Thyroid gland (tissue), 4 donors: ENCODE measurements at regions not wholly inside any gene's neighbourhood (a gene's known extent, or its start where the extent isn't known, plus 50 kb on each side); places are given as distances from the start of the nearest gene placed in this dataset.

Experiments used
- DNase-seq, 2 donors: peaks; one replicate each; pipeline ENCODE4 v3.0.0-alpha.2; 2019
- H3K27ac ChIP-seq, 3 donors: fragments of 200-600 bp; sonication (generic); 1 replicate in 2 of 3; 2 replicates in 1 of 3; pipeline ENCODE4 v1.5.1; 2016 to 2019; ENCODE audit warnings: mild to moderate bottlenecking in 1 of 3, moderate library complexity in 1 of 3
- H3K27me3 ChIP-seq: fragments of 200-600 bp; sonication (generic); one replicate; pipeline ENCODE4 v1.5.1; 2019
- H3K36me3 ChIP-seq, 2 donors: fragments of 200-600 bp; sonication (generic); one replicate each; pipeline ENCODE4 v1.5.1; 2016 to 2019
- H3K4me1 ChIP-seq, 2 donors: fragments of 200-600 bp; sonication (generic); one replicate each; pipeline ENCODE4 v1.5.1; 2017 to 2019
- H3K4me3 ChIP-seq, 3 donors: fragments of 200-600 bp; sonication (generic); replicated peaks in 1 of 3; 1 replicate in 2 of 3; 2 replicates in 1 of 3; pipeline ENCODE4 v1.5.1; 2016; ENCODE audit warnings: mild to moderate bottlenecking in 1 of 3
- H3K9me3 ChIP-seq: fragments of 200-600 bp; sonication (generic); one replicate; pipeline ENCODE4 v1.5.1; 2017
- POLR2A ChIP-seq, 2 donors: fragments of 450-650 bp; IDR thresholded peaks; one replicate each; pipeline ENCODE4 v1.6.1; 2017; ENCODE audit warnings: antibody characterized with exemption in 2 of 2, mild to moderate bottlenecking in 2 of 2, moderate library complexity in 1 of 2
- WGBS, 2 donors: methylation state at CpG; one replicate each; pipeline ENCODE4 v1.1.5; 2017; 5-methylcytosine and 5-hydroxymethylcytosine counted together
- intact Hi-C: fragments of 100-400 bp; cut with DNase I; formaldehyde crosslinking; loops from one replicate; pipeline ENCODE4 v1.15.1; 2023
- TF ChIP-seq, protein P1 (sequence below), 6 experiments: fragments of 200-600 bp in 3 of 6; fragments of 450-650 bp in 3 of 6; sonication (generic) in 3 of 6; IDR thresholded peaks; one replicate each; pipeline ENCODE4 v1.5.1; 2016 to 2019; ENCODE audit warnings: antibody characterized with exemption in 6 of 6, mild to moderate bottlenecking in 2 of 6, inconsistent platforms in 1 of 6, moderate library complexity in 1 of 6

DNA sequence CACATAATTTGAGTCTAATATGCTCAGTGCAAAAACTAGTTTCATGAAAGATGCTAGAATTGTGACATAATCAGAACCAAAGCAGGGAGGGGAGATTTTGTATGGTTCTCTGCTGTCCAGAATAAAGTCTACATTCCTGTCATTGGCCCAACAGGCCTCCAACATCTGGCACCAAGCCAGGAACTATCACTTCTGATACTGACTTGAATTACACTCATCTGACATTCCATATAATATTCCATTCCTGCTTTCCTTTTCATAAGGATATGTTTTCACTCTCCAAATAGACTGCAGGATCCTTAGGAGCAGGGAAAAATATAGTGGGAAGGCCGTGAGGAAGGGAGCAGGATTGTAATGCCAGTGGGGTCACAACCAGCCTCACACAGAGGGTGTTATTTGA lies 84.6 kb upstream of the BTN3A2 start:
- peak in 1 of 2 donors; percentile 8 for DNase-seq
- intact Hi-C loops: no loop called here
- TF ChIP-seq, protein P1, sequence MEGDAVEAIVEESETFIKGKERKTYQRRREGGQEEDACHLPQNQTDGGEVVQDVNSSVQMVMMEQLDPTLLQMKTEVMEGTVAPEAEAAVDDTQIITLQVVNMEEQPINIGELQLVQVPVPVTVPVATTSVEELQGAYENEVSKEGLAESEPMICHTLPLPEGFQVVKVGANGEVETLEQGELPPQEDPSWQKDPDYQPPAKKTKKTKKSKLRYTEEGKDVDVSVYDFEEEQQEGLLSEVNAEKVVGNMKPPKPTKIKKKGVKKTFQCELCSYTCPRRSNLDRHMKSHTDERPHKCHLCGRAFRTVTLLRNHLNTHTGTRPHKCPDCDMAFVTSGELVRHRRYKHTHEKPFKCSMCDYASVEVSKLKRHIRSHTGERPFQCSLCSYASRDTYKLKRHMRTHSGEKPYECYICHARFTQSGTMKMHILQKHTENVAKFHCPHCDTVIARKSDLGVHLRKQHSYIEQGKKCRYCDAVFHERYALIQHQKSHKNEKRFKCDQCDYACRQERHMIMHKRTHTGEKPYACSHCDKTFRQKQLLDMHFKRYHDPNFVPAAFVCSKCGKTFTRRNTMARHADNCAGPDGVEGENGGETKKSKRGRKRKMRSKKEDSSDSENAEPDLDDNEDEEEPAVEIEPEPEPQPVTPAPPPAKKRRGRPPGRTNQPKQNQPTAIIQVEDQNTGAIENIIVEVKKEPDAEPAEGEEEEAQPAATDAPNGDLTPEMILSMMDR (IDR thresholded peaks at IDR 0.05): no peak
- no peak for TF ChIP-seq POLR2A (IDR thresholded peaks at IDR 0.05)
- Histone ChIP-seq H3K4me3 (no peak overlapping the region), H3K27ac (no peak overlapping the region), H3K9me3 (no peaks in the 10 kb centered on the region), H3K27me3 (no peaks in the 10 kb centered on the region), H3K36me3 (no peaks in the 10 kb centered on the region), H3K4me1 (peaks cover 13 to 15% of the 10 kb centered on the region in 2 donors)
- 87 to 97% methylated on average over 1 of the region's 1 CpG for WGBS, 2 donors

DNA sequence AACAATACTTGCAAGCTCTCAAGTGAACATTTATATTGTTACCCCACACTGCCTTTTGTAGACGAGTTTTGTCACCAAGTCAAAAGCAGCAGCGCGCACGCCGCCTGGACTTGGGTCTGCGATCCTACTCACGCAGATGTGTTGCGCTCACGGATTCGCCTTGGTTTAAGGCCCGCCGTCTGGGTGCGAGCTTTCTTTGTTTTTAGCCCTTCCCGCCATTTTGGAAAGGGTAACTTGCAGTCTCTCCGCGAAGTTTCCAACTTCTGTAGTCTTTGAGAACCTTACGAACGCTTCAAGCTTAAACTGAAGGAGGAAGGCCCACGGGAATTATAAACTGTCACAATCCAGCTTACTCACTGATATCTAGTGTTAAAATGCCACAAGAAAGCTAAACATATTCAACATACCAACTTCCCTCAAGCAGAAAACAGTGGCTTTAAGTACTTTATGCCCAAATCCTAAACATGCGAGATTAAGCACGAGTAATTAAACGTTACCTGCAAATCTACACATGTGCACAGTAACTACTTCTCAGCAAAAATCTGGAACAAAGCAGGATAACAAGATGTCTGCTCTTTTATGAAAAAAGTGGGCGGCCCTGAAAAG lies 80.4 kb upstream of the BTN3A2 start:
- Histone ChIP-seq H3K4me1 (peaks cover 13 to 15% of the 10 kb centered on the region in 2 donors), H3K27ac (peak overlapping the region; percentile 86 to 96 (median 95)), H3K9me3 (no peaks in the 10 kb centered on the region), H3K4me3 (peak overlapping the region; percentile 17 to 78 (median 44)), H3K27me3 (no peaks in the 10 kb centered on the region), H3K36me3 (no peaks in the 10 kb centered on the region)
- DNase-seq: peak; percentile 57 to 60
- TF ChIP-seq POLR2A (IDR thresholded peaks at IDR 0.05): no peak
- TF ChIP-seq, protein P1 (IDR thresholded peaks at IDR 0.05): no peak
- WGBS, 2 donors: 1% methylated on average over 23 of the region's 23 CpGs
- intact Hi-C loops: no loop called here

DNA sequence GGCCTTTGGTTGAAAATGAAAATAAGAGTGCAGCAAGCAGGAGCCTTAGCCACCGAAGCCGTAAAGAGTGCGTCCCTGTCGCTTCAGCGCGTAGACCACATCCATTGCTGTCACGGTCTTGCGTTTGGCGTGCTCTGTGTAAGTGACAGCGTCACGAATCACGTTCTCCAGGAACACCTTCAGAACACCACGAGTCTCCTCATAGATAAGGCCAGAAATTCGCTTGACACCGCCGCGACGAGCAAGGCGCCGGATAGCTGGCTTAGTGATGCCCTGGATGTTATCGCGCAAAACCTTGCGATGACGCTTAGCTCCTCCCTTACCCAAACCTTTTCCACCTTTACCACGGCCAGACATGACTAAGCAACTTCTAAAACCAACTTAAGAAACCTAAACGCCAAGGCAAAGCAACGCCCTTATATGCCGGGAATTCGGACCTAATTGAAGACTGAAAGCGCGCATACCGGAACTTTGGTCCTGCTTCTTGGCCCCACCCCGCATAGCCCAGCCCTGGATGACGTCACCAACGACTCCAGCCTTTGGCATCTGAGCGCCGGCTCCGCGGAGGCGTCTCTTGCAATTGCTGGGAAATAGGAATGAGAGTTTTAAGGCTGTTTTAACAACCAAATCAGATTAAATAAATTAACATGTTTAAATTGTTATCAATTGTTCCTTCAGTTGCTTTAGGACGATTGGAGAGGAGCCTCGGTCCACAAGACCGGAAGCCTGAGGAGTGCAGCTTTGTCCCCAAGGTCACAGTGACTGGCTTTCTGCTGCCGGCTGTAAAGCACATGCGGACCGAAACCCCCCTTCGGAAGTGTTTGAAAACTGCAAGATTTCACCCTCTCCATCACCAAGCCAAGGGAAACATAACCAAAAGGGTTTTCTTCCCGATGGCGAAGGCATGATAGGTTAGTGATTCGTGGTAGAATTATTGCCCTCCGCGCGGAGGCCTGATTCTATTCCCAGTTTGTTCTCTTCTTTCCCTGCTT lies 79.6 kb upstream of the BTN3A2 start:
- peak overlapping the region; percentile 17 to 78 (median 44) for H3K4me3 ChIP-seq
- peak; percentile 98 to 99 for DNase-seq
- H3K27ac ChIP-seq: peak overlapping the region; percentile 86 to 96 (median 95)
- peaks cover 13 to 15% of the 10 kb centered on the region in 2 donors for H3K4me1 ChIP-seq
- TF ChIP-seq, protein P1 (IDR thresholded peaks at IDR 0.05): no peak
- TF ChIP-seq POLR2A (IDR thresholded peaks at IDR 0.05): peak; percentile 31 to 92
- 0 to 1% methylated on average over 53 of the region's 53 CpGs for WGBS, 2 donors
- no peaks in the 10 kb centered on the region for H3K27me3 ChIP-seq
- H3K36me3 ChIP-seq: no peaks in the 10 kb centered on the region
- intact Hi-C loops: no loop called here
- no peaks in the 10 kb centered on the region for H3K9me3 ChIP-seq

DNA sequence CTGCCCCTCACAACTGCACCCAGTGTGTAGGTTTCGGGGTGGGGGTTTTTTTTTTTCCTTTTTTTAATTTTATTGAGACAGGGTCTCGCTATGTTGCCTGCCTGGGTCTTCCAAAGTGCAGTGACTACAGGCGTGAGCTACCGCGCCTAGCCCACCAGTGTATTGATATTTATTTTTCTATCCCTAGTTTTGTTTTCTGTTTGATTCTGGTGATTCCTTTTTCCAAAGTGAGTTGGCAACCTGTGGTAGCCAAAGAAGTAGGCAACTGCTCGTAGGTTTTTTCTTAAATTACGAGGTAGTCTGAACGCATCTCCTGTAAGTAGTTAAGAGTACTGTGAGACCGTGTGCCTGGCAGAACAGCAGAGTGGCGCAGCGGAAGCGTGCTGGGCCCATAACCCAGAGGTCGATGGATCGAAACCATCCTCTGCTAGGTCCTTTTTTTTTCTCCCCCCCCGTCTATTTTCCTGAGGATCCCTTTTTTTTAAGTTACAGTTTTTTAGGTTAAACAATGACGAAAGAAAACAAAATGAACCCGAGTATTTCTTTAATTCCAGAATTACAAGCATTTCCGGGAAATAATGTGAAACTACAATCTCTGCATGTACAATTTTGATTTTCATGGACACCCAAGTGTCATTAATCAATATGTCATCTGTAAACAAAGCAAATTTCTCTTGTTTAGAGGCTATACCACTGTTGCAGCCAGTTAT lies 78.7 kb upstream of the BTN3A2 start:
- intact Hi-C loops: no loop called here
- 3 to 4% methylated on average over 18 of the region's 18 CpGs for WGBS, 2 donors
- Histone ChIP-seq H3K27ac (peak overlapping the region; percentile 86 to 96 (median 95)), H3K36me3 (no peaks in the 10 kb centered on the region), H3K9me3 (no peaks in the 10 kb centered on the region), H3K4me3 (peak overlapping the region in 2 of 3 donors; percentile 23 to 44), H3K4me1 (peaks cover 13 to 15% of the 10 kb centered on the region in 2 donors), H3K27me3 (no peaks in the 10 kb centered on the region)
- TF ChIP-seq, protein P1 (IDR thresholded peaks at IDR 0.05): no peak
- TF ChIP-seq POLR2A (IDR thresholded peaks at IDR 0.05): no peak
- DNase-seq: peak; percentile 65 to 69
